ENCODE measurements at regions not wholly inside any gene's neighbourhood (a gene's known extent, or its start where the extent isn't known, plus 50 kb on each side); places are given as distances from the start of the nearest gene placed in this dataset.

DNA sequence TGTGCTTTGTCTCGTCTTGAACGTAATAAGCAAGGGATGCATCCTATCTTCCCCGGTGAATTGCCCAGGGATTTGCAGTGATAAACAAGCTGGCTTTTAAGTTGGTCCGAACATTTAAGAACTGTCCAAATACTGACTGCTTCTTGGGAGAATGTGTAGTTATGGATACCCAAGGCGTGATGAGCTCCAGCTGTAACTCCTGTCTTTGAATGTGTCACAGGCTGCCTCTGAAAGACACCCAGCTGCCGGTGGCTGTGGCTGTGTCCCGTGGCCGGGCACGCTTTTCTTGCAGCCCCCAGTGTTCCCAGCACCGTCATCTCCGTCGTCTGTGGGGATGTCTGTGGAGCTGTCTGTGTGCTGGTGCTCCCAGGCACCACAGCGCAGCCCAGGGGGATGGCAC is 118.1 kb downstream of the GLRX3 start:
- TF ChIP-seq CTCF (IDR thresholded peaks at IDR 0.05 in 4 of 5, conservative IDR thresholded peaks at IDR 0.05 in 1 of 5) (no peak), POLR2A (IDR thresholded peaks at IDR 0.05) (no peak)
